ENCODE measurements at regions not wholly inside any gene's neighbourhood (a gene's known extent, or its start where the extent isn't known, plus 50 kb on each side); places are given as distances from the start of the nearest gene placed in this dataset.

DNA sequence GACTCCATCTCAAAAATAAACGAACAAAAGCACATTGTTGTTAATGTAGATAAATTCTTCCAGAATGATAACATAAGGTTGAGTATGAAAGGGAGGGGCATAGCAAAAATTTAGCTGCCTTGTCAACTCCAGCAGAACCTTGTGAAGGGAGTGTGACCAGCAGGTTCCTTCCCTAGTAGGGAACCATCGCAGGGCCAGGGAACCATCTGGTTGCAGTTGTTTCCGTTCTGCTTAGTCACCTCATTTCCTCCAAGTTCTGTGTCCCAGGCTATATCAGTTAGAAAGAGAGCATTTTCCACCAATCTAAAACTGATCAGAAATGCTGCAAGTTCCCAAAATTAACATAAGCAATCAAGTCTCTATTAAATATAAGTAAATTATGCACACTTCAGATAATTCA, 126.7 kb upstream of the BLID start:
- Histone ChIP-seq H3K56ac (replicated peaks; ENCODE audit: insufficient read length, low read depth, low read length) (no peak overlapping the region), H2BK20ac (ENCODE audit: low read length) (no peak overlapping the region), H3K4me3 (ENCODE audit: extremely low read depth in 1 of 4, insufficient read depth in 2 of 4, low read depth in 3 of 4, low read length in 4 of 4) (no peak overlapping the region), H3K79me2 (ENCODE audit: control insufficient read depth in 1 of 2, insufficient read depth in 2 of 2, low read length in 2 of 2) (no peaks in the 10 kb centered on the region), H3K4me2 (ENCODE audit: insufficient read depth in 1 of 2, low read depth in 2 of 2, low read length in 2 of 2) (no peak overlapping the region), H2AFZ (ENCODE audit: low read length) (no peak overlapping the region), H3K14ac (ENCODE audit: insufficient read length) (no peak overlapping the region), H2BK120ac (replicated peaks; ENCODE audit: low read depth, low read length) (no peak overlapping the region), H3K23me2 (ENCODE audit: low read depth, low read length) (no peaks in the 10 kb centered on the region), H2BK15ac (ENCODE audit: low read length) (no peak overlapping the region), H2BK12ac (ENCODE audit: low read depth, low read length) (no peak overlapping the region), H3K79me1 (ENCODE audit: low read depth, low read length) (no peaks in the 10 kb centered on the region), H3K18ac (ENCODE audit: extremely low read depth, low read length) (no peak overlapping the region), H2BK5ac (ENCODE audit: low read depth, low read length) (no peak overlapping the region), H3K27ac (ENCODE audit: low read depth, low read length) (no peak overlapping the region), H3K27me3 (replicated peaks in 1 of 4; ENCODE audit: control insufficient read depth in 3 of 4, extremely low read depth in 1 of 4, insufficient read depth in 3 of 4, low read length in 3 of 4) (no peaks in the 10 kb centered on the region), H3K9ac (replicated peaks in 1 of 4; ENCODE audit: extremely low read depth in 1 of 4, low read depth in 3 of 4, low read length in 3 of 4) (no peak overlapping the region), H3K4me1 (replicated peaks in 1 of 4; ENCODE audit: control insufficient read depth in 3 of 4, insufficient read depth in 4 of 4, low read length in 3 of 4) (no peaks in the 10 kb centered on the region), H4K5ac (ENCODE audit: insufficient read length, low read depth, low read length) (no peak overlapping the region), H3K4ac (replicated peaks; ENCODE audit: insufficient read length, low read depth, low read length) (no peak overlapping the region), H3K36me3 (ENCODE audit: control insufficient read depth in 2 of 4, insufficient read depth in 4 of 4, low read length in 3 of 4) (no peaks in the 10 kb centered on the region), H4K91ac (replicated peaks; ENCODE audit: insufficient read length, low read length) (no peak overlapping the region), H2AK5ac (ENCODE audit: low read depth, low read length) (no peak overlapping the region), H4K20me1 (replicated peaks in 1 of 2; ENCODE audit: control insufficient read depth in 1 of 2, insufficient read depth in 2 of 2, low read length in 2 of 2) (no peaks in the 10 kb centered on the region), H4K8ac (ENCODE audit: extremely low read depth, insufficient read depth, low read length) (no peak overlapping the region), H3K9me3 (ENCODE audit: insufficient read depth in 2 of 2, low read depth in 1 of 2, low read length in 1 of 2) (no peaks in the 10 kb centered on the region), H3K23ac (ENCODE audit: insufficient read length) (no peak overlapping the region)
- WGBS, 2 experiments (ENCODE audit: extremely low coverage in 1 of 2, insufficient coverage in 1 of 2, insufficient read length in 1 of 2, insufficient replicate concordance in 2 of 2, low coverage in 1 of 2, low lambda C conversion rate in 2 of 2, missing lambda C conversion rate in 1 of 2), result 94% methylated on average over 3 of the region's 3 CpGs; no CpG with 5 or more reads in 1 of the 2 experiments
- no peak for FAIRE-seq
- TF ChIP-seq ASH2L (IDR thresholded peaks at IDR 0.05; ENCODE audit: low read length) (no peak), YY1 (IDR thresholded peaks at IDR 0.05; ENCODE audit: low read depth, low read length) (no peak)
- CTCF ChIA-PET (ENCODE audit: partially characterized antibody), result interaction anchor here (0.9 kb wide), 1 partner anchor 19 kb away, joined by 3 read pairs; no protein-coding TSS in a partner anchor
- POLR2A ChIA-PET (ENCODE audit: partially characterized antibody), result no interaction called here
- DNase-seq (ENCODE audit: low read depth in 1 of 2, low spot score in 2 of 2), result no peak

Data from H1 (cell line).